ENCODE measurements at regions not wholly inside any gene's neighbourhood (a gene's known extent, or its start where the extent isn't known, plus 50 kb on each side); places are given as distances from the start of the nearest gene placed in this dataset.

- H3K27ac Mint-ChIP-seq, result no peak overlapping the region
- H3K27me3 Mint-ChIP-seq, result no peaks in the 10 kb centered on the region
- peaks cover 7% of the 10 kb centered on the region for H3K4me1 Mint-ChIP-seq
- H3K36me3 Mint-ChIP-seq, result no peaks in the 10 kb centered on the region
- DNase-seq (ENCODE audit: low spot score in 2 of 2) (no peak), ATAC-seq (ENCODE audit: low read depth) (no peak)
- H3K9me3 Mint-ChIP-seq, result no peaks in the 10 kb centered on the region
- no peak overlapping the region for H3K4me3 Mint-ChIP-seq
Measured at GRCh38 chr10:3893901-3894563, 109.0 kb upstream of the KLF6 start.

GRCh38 chr10:3892440-3893425 is 107.7 kb upstream of the KLF6 start:
- H3K27ac Mint-ChIP-seq, result peak overlapping the region; percentile 70
- no peaks in the 10 kb centered on the region for H3K27me3 Mint-ChIP-seq
- H3K9me3 Mint-ChIP-seq, result no peaks in the 10 kb centered on the region
- ATAC-seq (ENCODE audit: low read depth) (no peak), DNase-seq (ENCODE audit: low spot score in 2 of 2) (no peak)
- H3K4me3 Mint-ChIP-seq, result peak overlapping the region; percentile 16
- H3K4me1 Mint-ChIP-seq, result peaks cover 13% of the 10 kb centered on the region
- no peaks in the 10 kb centered on the region for H3K36me3 Mint-ChIP-seq

GRCh38 chr10:3891396-3891795 is 106.4 kb upstream of the KLF6 start:
- Mint-ChIP-seq H3K4me1 (peaks cover 19% of the 10 kb centered on the region), H3K27ac (no peak overlapping the region), H3K27me3 (no peaks in the 10 kb centered on the region), H3K9me3 (no peaks in the 10 kb centered on the region), H3K36me3 (no peaks in the 10 kb centered on the region), H3K4me3 (no peak overlapping the region)
- no peak for ATAC-seq (ENCODE audit: low read depth)
- no peak for DNase-seq (ENCODE audit: low spot score in 2 of 2)

GRCh38 chr10:3890602-3891352 is 105.8 kb upstream of the KLF6 start:
- no peak for DNase-seq (ENCODE audit: low spot score in 2 of 2)
- Mint-ChIP-seq H3K9me3 (no peaks in the 10 kb centered on the region), H3K27me3 (no peaks in the 10 kb centered on the region), H3K27ac (no peak overlapping the region), H3K4me3 (no peak overlapping the region), H3K4me1 (peaks cover 19% of the 10 kb centered on the region), H3K36me3 (no peaks in the 10 kb centered on the region)
- ATAC-seq (ENCODE audit: low read depth), result no peak

- ATAC-seq (ENCODE audit: low read depth), result no peak
- H3K27me3 Mint-ChIP-seq, result no peaks in the 10 kb centered on the region
- H3K4me1 Mint-ChIP-seq, result peaks cover 19% of the 10 kb centered on the region
- no peak overlapping the region for H3K27ac Mint-ChIP-seq
- H3K9me3 Mint-ChIP-seq, result no peaks in the 10 kb centered on the region
- no peak overlapping the region for H3K4me3 Mint-ChIP-seq
- DNase-seq (ENCODE audit: low spot score in 2 of 2), result no peak
- no peaks in the 10 kb centered on the region for H3K36me3 Mint-ChIP-seq
Measured at GRCh38 chr10:3889961-3890522, 105.0 kb upstream of the KLF6 start.

GRCh38 chr10:3887885-3888476 is 103.0 kb upstream of the KLF6 start:
- ATAC-seq (ENCODE audit: low read depth) (peak; percentile 93), DNase-seq (ENCODE audit: low spot score in 2 of 2) (no peak)
- Mint-ChIP-seq H3K27me3 (peaks cover 2% of the 10 kb centered on the region), H3K9me3 (no peaks in the 10 kb centered on the region), H3K4me3 (peak overlapping the region; percentile 8), H3K4me1 (peaks cover 18% of the 10 kb centered on the region), H3K36me3 (no peaks in the 10 kb centered on the region), H3K27ac (peak overlapping the region; percentile 82)

GRCh38 chr10:3887404-3887803 is 102.4 kb upstream of the KLF6 start:
- no peak for DNase-seq (ENCODE audit: low spot score in 2 of 2)
- peaks cover 2% of the 10 kb centered on the region for H3K27me3 Mint-ChIP-seq
- H3K4me1 Mint-ChIP-seq, result peaks cover 19% of the 10 kb centered on the region
- no peak overlapping the region for H3K4me3 Mint-ChIP-seq
- H3K36me3 Mint-ChIP-seq, result no peaks in the 10 kb centered on the region
- no peaks in the 10 kb centered on the region for H3K9me3 Mint-ChIP-seq
- peak; percentile 23 for ATAC-seq (ENCODE audit: low read depth)
- peak overlapping the region; percentile 84 for H3K27ac Mint-ChIP-seq

- Mint-ChIP-seq H3K4me3 (no peak overlapping the region), H3K27me3 (peaks cover 2% of the 10 kb centered on the region), H3K36me3 (no peaks in the 10 kb centered on the region), H3K4me1 (peaks cover 19% of the 10 kb centered on the region), H3K9me3 (no peaks in the 10 kb centered on the region), H3K27ac (peak overlapping the region; percentile 84)
- ATAC-seq (ENCODE audit: low read depth) (peak; percentile 24), DNase-seq (ENCODE audit: low spot score in 2 of 2) (no peak)
Measured at GRCh38 chr10:3886641-3887251, 101.7 kb upstream of the KLF6 start.

- ATAC-seq (ENCODE audit: low read depth), result no peak
- no peak for DNase-seq (ENCODE audit: low spot score in 2 of 2)
- H3K27me3 Mint-ChIP-seq, result peaks cover 2% of the 10 kb centered on the region
- no peaks in the 10 kb centered on the region for H3K36me3 Mint-ChIP-seq
- peaks cover 19% of the 10 kb centered on the region for H3K4me1 Mint-ChIP-seq
- H3K27ac Mint-ChIP-seq, result peak overlapping the region; percentile 84
- H3K9me3 Mint-ChIP-seq, result no peaks in the 10 kb centered on the region
- H3K4me3 Mint-ChIP-seq, result no peak overlapping the region
Measured at GRCh38 chr10:3886191-3886590, 101.2 kb upstream of the KLF6 start.

GRCh38 chr10:3882855-3883254 is 97.8 kb upstream of the KLF6 start:
- Mint-ChIP-seq H3K9me3 (no peaks in the 10 kb centered on the region), H3K27ac (no peak overlapping the region), H3K36me3 (no peaks in the 10 kb centered on the region), H3K4me3 (no peak overlapping the region), H3K27me3 (peaks cover 2% of the 10 kb centered on the region), H3K4me1 (peaks cover 19% of the 10 kb centered on the region)
- no peak for ATAC-seq (ENCODE audit: low read depth)
- no peak for DNase-seq (ENCODE audit: low spot score in 2 of 2)

GRCh38 chr10:3881622-3882021 is 96.6 kb upstream of the KLF6 start:
- no peak overlapping the region for H3K27ac Mint-ChIP-seq
- no peak for ATAC-seq (ENCODE audit: low read depth)

GRCh38 chr10:3879073-3879472 is 94.1 kb upstream of the KLF6 start:
- no peaks in the 10 kb centered on the region for H3K36me3 Mint-ChIP-seq
- no peak overlapping the region for H3K4me3 Mint-ChIP-seq
- peak overlapping the region; percentile 59 for H3K27ac Mint-ChIP-seq
- H3K9me3 Mint-ChIP-seq, result no peaks in the 10 kb centered on the region
- ATAC-seq (ENCODE audit: low read depth) (no peak), DNase-seq (ENCODE audit: low spot score in 2 of 2) (no peak)
- H3K27me3 Mint-ChIP-seq, result no peaks in the 10 kb centered on the region
- H3K4me1 Mint-ChIP-seq, result peaks cover 30% of the 10 kb centered on the region

More at GRCh38 chr10:3881622-3882021, 96.6 kb upstream of the KLF6 start:
- Mint-ChIP-seq H3K27me3 (peaks cover 2% of the 10 kb centered on the region), H3K4me3 (no peak overlapping the region), H3K9me3 (no peaks in the 10 kb centered on the region), H3K36me3 (no peaks in the 10 kb centered on the region), H3K4me1 (peaks cover 16% of the 10 kb centered on the region)
- no peak for DNase-seq (ENCODE audit: low spot score in 2 of 2)

Data from memory B cell (primary cell).